ENCODE measurements at regions not wholly inside any gene's neighbourhood (a gene's known extent, or its start where the extent isn't known, plus 50 kb on each side); places are given as distances from the start of the nearest gene placed in this dataset.
"Not testable (repeated sequence)": the region's sequence is repeated elsewhere in the genome, so short reads cannot be mapped to it uniquely, and the experiment has no call there.

- no peak overlapping the region for H3K27ac Mint-ChIP-seq
- H3K9me3 Mint-ChIP-seq = peaks cover 9 to 15% of the 10 kb centered on the region in 2 donors
- DNase-seq (ENCODE audit: low spot score in 2 of 2) (peak in 1 of 2 donors; percentile 1), ATAC-seq (peak; percentile 84 to 99)
- H3K36me3 Mint-ChIP-seq = peaks cover 0 to 5% of the 10 kb centered on the region in 2 donors
Observed at GRCh38 chr2:150133623-150134022, 353.8 kb downstream of the RND3 start.

- Mint-ChIP-seq H3K27ac (no peak overlapping the region), H3K36me3 (no peaks in the 10 kb centered on the region), H3K9me3 (peaks cover 0 to 15% of the 10 kb centered on the region in 2 donors)
- DNase-seq (ENCODE audit: low spot score in 2 of 2) (no peak), ATAC-seq (no peak)
Observed at GRCh38 chr2:150129921-150130575, 357.4 kb downstream of the RND3 start.

GRCh38 chr2:150127995-150128394 lies 359.5 kb downstream of the RND3 start:
- DNase-seq (ENCODE audit: low spot score in 2 of 2) (no peak), ATAC-seq (no peak)
- H3K36me3 Mint-ChIP-seq = no peaks in the 10 kb centered on the region
- H3K9me3 Mint-ChIP-seq = peaks cover 0 to 15% of the 10 kb centered on the region in 2 donors
- no peak overlapping the region for H3K27ac Mint-ChIP-seq

- DNase-seq (ENCODE audit: low spot score in 2 of 2) (no peak), ATAC-seq (no peak)
- H3K9me3 Mint-ChIP-seq = peaks cover 0 to 15% of the 10 kb centered on the region in 2 donors
- H3K36me3 Mint-ChIP-seq = no peaks in the 10 kb centered on the region
- H3K27ac Mint-ChIP-seq = no peak overlapping the region
Observed at GRCh38 chr2:150127346-150127990, 360.0 kb downstream of the RND3 start.

- H3K9me3 Mint-ChIP-seq = peaks cover 0 to 15% of the 10 kb centered on the region in 2 donors
- no peak overlapping the region for H3K27ac Mint-ChIP-seq
- ATAC-seq = no peak
Observed at GRCh38 chr2:150126839-150127238, 360.6 kb downstream of the RND3 start.

GRCh38 chr2:150126143-150126740 lies 361.2 kb downstream of the RND3 start:
- H3K27ac Mint-ChIP-seq = no peak overlapping the region
- H3K36me3 Mint-ChIP-seq = no peaks in the 10 kb centered on the region
- ATAC-seq = no peak
- no peak for DNase-seq (ENCODE audit: low spot score in 2 of 2)
- peaks cover 0 to 15% of the 10 kb centered on the region in 2 donors for H3K9me3 Mint-ChIP-seq

More at GRCh38 chr2:150126839-150127238, 360.6 kb downstream of the RND3 start:
- H3K36me3 Mint-ChIP-seq = no peaks in the 10 kb centered on the region
- DNase-seq (ENCODE audit: low spot score in 2 of 2) = no peak

- no peak for DNase-seq (ENCODE audit: low spot score in 2 of 2)
- Mint-ChIP-seq H3K36me3 (no peaks in the 10 kb centered on the region), H3K27ac (no peak overlapping the region), H3K9me3 (peaks cover 0 to 15% of the 10 kb centered on the region in 2 donors)
- no peak for ATAC-seq
Observed at GRCh38 chr2:150125708-150126107, 361.8 kb downstream of the RND3 start.

GRCh38 chr2:150125188-150125587 lies 362.3 kb downstream of the RND3 start:
- no peak overlapping the region for H3K27ac Mint-ChIP-seq
- DNase-seq (ENCODE audit: low spot score in 2 of 2) (no peak), ATAC-seq (no peak)
- H3K36me3 Mint-ChIP-seq = no peaks in the 10 kb centered on the region
- peaks cover 0 to 10% of the 10 kb centered on the region in 2 donors for H3K9me3 Mint-ChIP-seq

- ATAC-seq (no peak), DNase-seq (ENCODE audit: low spot score in 2 of 2) (no peak)
- H3K36me3 Mint-ChIP-seq = no peaks in the 10 kb centered on the region
- H3K9me3 Mint-ChIP-seq = peaks cover 0 to 10% of the 10 kb centered on the region in 2 donors
- H3K27ac Mint-ChIP-seq = no peak overlapping the region
Observed at GRCh38 chr2:150124739-150125138, 362.7 kb downstream of the RND3 start.

- no peak for DNase-seq (ENCODE audit: low spot score in 2 of 2)
- no peak overlapping the region for H3K27ac Mint-ChIP-seq
- no peaks in the 10 kb centered on the region for H3K36me3 Mint-ChIP-seq
- peaks cover 0 to 1% of the 10 kb centered on the region in 2 donors for H3K9me3 Mint-ChIP-seq
- ATAC-seq = no peak
Observed at GRCh38 chr2:150122871-150123613, 364.4 kb downstream of the RND3 start.

GRCh38 chr2:150122156-150122555 lies 365.3 kb downstream of the RND3 start:
- H3K27ac Mint-ChIP-seq = no peak overlapping the region
- no peaks in the 10 kb centered on the region for H3K9me3 Mint-ChIP-seq
- ATAC-seq (no peak), DNase-seq (ENCODE audit: low spot score in 2 of 2) (no peak)
- H3K36me3 Mint-ChIP-seq = no peaks in the 10 kb centered on the region

- DNase-seq (ENCODE audit: low spot score in 2 of 2) = no peak
- H3K9me3 Mint-ChIP-seq = no peaks in the 10 kb centered on the region
- H3K36me3 Mint-ChIP-seq = no peaks in the 10 kb centered on the region
- ATAC-seq = no peak
- H3K27ac Mint-ChIP-seq = no peak overlapping the region
Observed at GRCh38 chr2:150120326-150120955, 367.0 kb downstream of the RND3 start.

GRCh38 chr2:150119819-150120218 lies 367.6 kb downstream of the RND3 start:
- Mint-ChIP-seq H3K36me3 (no peaks in the 10 kb centered on the region), H3K27ac (no peak overlapping the region), H3K9me3 (no peaks in the 10 kb centered on the region)
- DNase-seq (ENCODE audit: low spot score in 2 of 2) (no peak), ATAC-seq (no peak)

GRCh38 chr2:150114089-150114488 lies 373.4 kb downstream of the RND3 start:
- H3K36me3 Mint-ChIP-seq; DNase-seq (ENCODE audit: low spot score in 2 of 2); H3K9me3 Mint-ChIP-seq; H3K27ac Mint-ChIP-seq; ATAC-seq: not testable (repeated sequence)

GRCh38 chr2:150110548-150110947 lies 376.9 kb downstream of the RND3 start:
- no peak overlapping the region for H3K27ac Mint-ChIP-seq
- H3K36me3 Mint-ChIP-seq = no peaks in the 10 kb centered on the region
- peaks cover 9 to 20% of the 10 kb centered on the region in 2 donors for H3K9me3 Mint-ChIP-seq
- ATAC-seq = no peak
- DNase-seq (ENCODE audit: low spot score in 2 of 2) = no peak

- ATAC-seq (no peak), DNase-seq (ENCODE audit: low spot score in 2 of 2) (no peak)
- peaks cover 13 to 20% of the 10 kb centered on the region in 2 donors for H3K9me3 Mint-ChIP-seq
- no peak overlapping the region for H3K27ac Mint-ChIP-seq
- no peaks in the 10 kb centered on the region for H3K36me3 Mint-ChIP-seq
Observed at GRCh38 chr2:150109912-150110311, 377.6 kb downstream of the RND3 start.

- Mint-ChIP-seq H3K36me3 (no peaks in the 10 kb centered on the region), H3K9me3 (peaks cover 13 to 20% of the 10 kb centered on the region in 2 donors), H3K27ac (no peak overlapping the region)
- no peak for DNase-seq (ENCODE audit: low spot score in 2 of 2)
- ATAC-seq = no peak
Observed at GRCh38 chr2:150109028-150109427, 378.4 kb downstream of the RND3 start.

Data from activated naive CD4-positive, alpha-beta T cell treated with anti-CD3 and anti-CD28 coated beads, Interleukin-2, amount 50 U/mL, for 72 hours (primary cell).